ENCODE measurements at regions not wholly inside any gene's neighbourhood (a gene's known extent, or its start where the extent isn't known, plus 50 kb on each side); places are given as distances from the start of the nearest gene placed in this dataset.

- Mint-ChIP-seq H3K4me1 (ENCODE audit: unreplicated experiment) (no peaks in the 10 kb centered on the region), H3K36me3 (ENCODE audit: low read depth, unreplicated experiment) (no peaks in the 10 kb centered on the region), H3K9me3 (ENCODE audit: unreplicated experiment) (no peaks in the 10 kb centered on the region), H3K27ac (ENCODE audit: unreplicated experiment) (no peak overlapping the region), H3K4me3 (ENCODE audit: unreplicated experiment) (no peak overlapping the region), H3K27me3 (ENCODE audit: unreplicated experiment) (no peaks in the 10 kb centered on the region)
- TF ChIP-seq CTCF (IDR thresholded peaks at IDR 0.05; ENCODE audit: unreplicated experiment): no peak
- DNase-seq (ENCODE audit: low spot score): no peak
These were observed 513.0 kb downstream of the TMEM38B start for GRCh38 chr9:106207298-106207697.

GRCh38 chr9:106218427-106218826 lies 524.1 kb downstream of the TMEM38B start:
- Mint-ChIP-seq H3K9me3 (ENCODE audit: unreplicated experiment) (no peaks in the 10 kb centered on the region), H3K4me1 (ENCODE audit: unreplicated experiment) (no peaks in the 10 kb centered on the region), H3K4me3 (ENCODE audit: unreplicated experiment) (no peak overlapping the region), H3K27me3 (ENCODE audit: unreplicated experiment) (no peaks in the 10 kb centered on the region), H3K36me3 (ENCODE audit: low read depth, unreplicated experiment) (no peaks in the 10 kb centered on the region), H3K27ac (ENCODE audit: unreplicated experiment) (no peak overlapping the region)
- no peak for DNase-seq (ENCODE audit: low spot score)
- TF ChIP-seq CTCF (IDR thresholded peaks at IDR 0.05; ENCODE audit: unreplicated experiment): no peak

GRCh38 chr9:106218854-106219253 lies 524.5 kb downstream of the TMEM38B start:
- TF ChIP-seq CTCF (IDR thresholded peaks at IDR 0.05; ENCODE audit: unreplicated experiment): no peak
- no peaks in the 10 kb centered on the region for H3K4me1 Mint-ChIP-seq (ENCODE audit: unreplicated experiment)
- no peak for DNase-seq (ENCODE audit: low spot score)
- no peak overlapping the region for H3K4me3 Mint-ChIP-seq (ENCODE audit: unreplicated experiment)
- H3K27ac Mint-ChIP-seq (ENCODE audit: unreplicated experiment): no peak overlapping the region
- H3K9me3 Mint-ChIP-seq (ENCODE audit: unreplicated experiment): no peaks in the 10 kb centered on the region
- no peaks in the 10 kb centered on the region for H3K27me3 Mint-ChIP-seq (ENCODE audit: unreplicated experiment)
- no peaks in the 10 kb centered on the region for H3K36me3 Mint-ChIP-seq (ENCODE audit: low read depth, unreplicated experiment)

- H3K27me3 Mint-ChIP-seq (ENCODE audit: unreplicated experiment): no peaks in the 10 kb centered on the region
- DNase-seq (ENCODE audit: low spot score): no peak
- no peak overlapping the region for H3K27ac Mint-ChIP-seq (ENCODE audit: unreplicated experiment)
- no peak overlapping the region for H3K4me3 Mint-ChIP-seq (ENCODE audit: unreplicated experiment)
- H3K9me3 Mint-ChIP-seq (ENCODE audit: unreplicated experiment): no peaks in the 10 kb centered on the region
- H3K36me3 Mint-ChIP-seq (ENCODE audit: low read depth, unreplicated experiment): no peaks in the 10 kb centered on the region
- peaks cover 6% of the 10 kb centered on the region for H3K4me1 Mint-ChIP-seq (ENCODE audit: unreplicated experiment)
- TF ChIP-seq CTCF (IDR thresholded peaks at IDR 0.05; ENCODE audit: unreplicated experiment): no peak
These were observed 526.1 kb downstream of the TMEM38B start for GRCh38 chr9:106220415-106220814.

- H3K4me3 Mint-ChIP-seq (ENCODE audit: unreplicated experiment): no peak overlapping the region
- DNase-seq (ENCODE audit: low spot score): no peak
- no peak for TF ChIP-seq CTCF (IDR thresholded peaks at IDR 0.05; ENCODE audit: unreplicated experiment)
- H3K4me1 Mint-ChIP-seq (ENCODE audit: unreplicated experiment): peaks cover 12% of the 10 kb centered on the region
- no peaks in the 10 kb centered on the region for H3K27me3 Mint-ChIP-seq (ENCODE audit: unreplicated experiment)
- no peak overlapping the region for H3K27ac Mint-ChIP-seq (ENCODE audit: unreplicated experiment)
- H3K9me3 Mint-ChIP-seq (ENCODE audit: unreplicated experiment): no peaks in the 10 kb centered on the region
- no peaks in the 10 kb centered on the region for H3K36me3 Mint-ChIP-seq (ENCODE audit: low read depth, unreplicated experiment)
These were observed 534.5 kb downstream of the TMEM38B start for GRCh38 chr9:106228861-106229260.
